GM12865 (cell line): ENCODE measurements at regions not wholly inside any gene's neighbourhood (a gene's known extent, or its start where the extent isn't known, plus 50 kb on each side); places are given as distances from the start of the nearest gene placed in this dataset.

Source experiments
- DNase-seq: peaks from one replicate; pipeline ENCODE4 v3.0.0; 2010; ENCODE audit warnings: low read depth
- H3K4me3 ChIP-seq: 2 replicates; pipeline ENCODE4 v1.5.1; 2011; ENCODE audit warnings: mild to moderate bottlenecking, low read depth, low read length, control low read depth
- CTCF ChIP-seq: IDR thresholded peaks from 2 replicates; pipeline ENCODE4 v1.5.1; 2011; ENCODE audit warnings: low read length, control low read depth, low read depth, inconsistent platforms; ENCODE audit not compliant: insufficient read depth; ENCODE audit errors: missing control alignments

- no peak for TF ChIP-seq CTCF
- no peak for DNase-seq
- H3K4me3 ChIP-seq = no peak overlapping the region
Measured at GRCh38 chr6:170159022-170159965, 131.6 kb downstream of the DLL1 start.

GRCh38 chr6:170158296-170159021 is 132.4 kb downstream of the DLL1 start:
- no peak for TF ChIP-seq CTCF
- DNase-seq = no peak
- H3K4me3 ChIP-seq = no peak overlapping the region

- no peak for DNase-seq
- no peak overlapping the region for H3K4me3 ChIP-seq
- TF ChIP-seq CTCF = no peak
Measured at GRCh38 chr6:170157567-170158218, 133.2 kb downstream of the DLL1 start.

GRCh38 chr6:170156448-170157375 is 134.2 kb downstream of the DLL1 start:
- no peak for TF ChIP-seq CTCF
- H3K4me3 ChIP-seq = no peak overlapping the region
- DNase-seq = no peak

GRCh38 chr6:170155464-170156196 is 135.2 kb downstream of the DLL1 start:
- no peak for DNase-seq
- H3K4me3 ChIP-seq = no peak overlapping the region
- no peak for TF ChIP-seq CTCF
